GM10266 (cell line): ENCODE measurements at regions not wholly inside any gene's neighbourhood (a gene's known extent, or its start where the extent isn't known, plus 50 kb on each side); places are given as distances from the start of the nearest gene placed in this dataset.

Source experiments
- DNase-seq: peaks from one replicate; pipeline ENCODE4 v3.0.0; 2012; ENCODE audit errors: extremely low spot score
- CTCF ChIP-seq: IDR thresholded peaks from 2 replicates; pipeline ENCODE4 v1.5.1; 2012; ENCODE audit warnings: mild to moderate bottlenecking, low read depth; ENCODE audit not compliant: control insufficient read depth, insufficient read depth; ENCODE audit errors: missing control alignments

GRCh38 chr10:9878383-9878782, 1139.3 kb upstream of the CELF2 start:
- no peak for TF ChIP-seq CTCF
- DNase-seq: no peak

- no peak for TF ChIP-seq CTCF
- no peak for DNase-seq
Observed at GRCh38 chr10:9885761-9886160, 1131.9 kb upstream of the CELF2 start.

GRCh38 chr10:9886772-9887171, 1130.9 kb upstream of the CELF2 start:
- TF ChIP-seq CTCF: no peak
- DNase-seq: no peak

- no peak for DNase-seq
Observed at GRCh38 chr10:9895453-9895852, 1122.2 kb upstream of the CELF2 start.

GRCh38 chr10:9895981-9896380, 1121.7 kb upstream of the CELF2 start:
- TF ChIP-seq CTCF: no peak
- no peak for DNase-seq

More at GRCh38 chr10:9895453-9895852, 1122.2 kb upstream of the CELF2 start:
- no peak for TF ChIP-seq CTCF

- no peak for DNase-seq
- no peak for TF ChIP-seq CTCF
Observed at GRCh38 chr10:9898633-9899395, 1118.9 kb upstream of the CELF2 start.

GRCh38 chr10:9900751-9901150, 1116.9 kb upstream of the CELF2 start:
- DNase-seq: no peak
- TF ChIP-seq CTCF: no peak
